Stimulated activated CD4-positive, alpha-beta T cell treated with anti-CD3 and anti-CD28 coated beads, Interleukin-4, amount 100 ng/mL, for 24 hours (primary cell): ENCODE measurements at regions not wholly inside any gene's neighbourhood (a gene's known extent, or its start where the extent isn't known, plus 50 kb on each side); places are given as distances from the start of the nearest gene placed in this dataset.

Experiments
- DNase-seq: peaks from one replicate; pipeline ENCODE4 v3.0.0-alpha.2; 2020

DNA sequence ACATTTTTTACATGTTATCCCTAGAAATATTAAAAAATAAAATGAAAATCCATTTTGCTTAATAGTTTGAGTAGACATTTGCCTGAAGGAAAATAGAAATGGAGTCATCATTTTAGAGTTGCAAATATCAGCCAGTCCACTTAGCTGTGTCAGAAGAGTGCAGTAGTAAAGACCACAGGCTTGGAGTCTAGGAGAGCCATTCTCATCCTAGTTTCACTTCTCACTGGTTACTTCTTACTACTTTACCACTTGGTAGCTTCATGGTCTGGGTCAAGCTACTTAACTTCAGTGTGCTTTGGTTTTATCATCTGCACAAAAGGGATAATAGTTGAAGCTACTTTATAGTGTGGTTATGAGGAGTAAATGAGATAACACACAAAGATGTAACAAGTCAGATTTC is 286.5 kb upstream of the NBEA start:
- DNase-seq = no peak

DNA sequence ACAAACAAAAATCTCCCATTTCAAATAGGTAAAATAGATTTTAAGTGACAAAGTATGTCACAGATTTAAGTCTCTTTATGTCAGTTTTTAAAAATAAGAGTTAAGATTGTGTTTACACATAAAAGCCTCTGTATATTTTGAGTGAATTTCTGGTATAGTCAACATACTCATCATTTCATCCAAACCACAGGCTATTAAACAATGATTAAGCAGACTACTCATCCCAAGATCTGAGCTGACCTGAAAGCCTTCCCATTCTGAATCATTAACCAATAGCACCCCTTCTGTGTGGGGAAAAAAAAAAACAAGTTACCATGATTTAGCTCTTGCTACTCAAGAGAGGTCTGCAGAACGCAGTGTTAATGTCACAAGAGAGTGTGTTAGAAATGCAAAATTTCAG is 284.4 kb upstream of the NBEA start:
- no peak for DNase-seq

DNA sequence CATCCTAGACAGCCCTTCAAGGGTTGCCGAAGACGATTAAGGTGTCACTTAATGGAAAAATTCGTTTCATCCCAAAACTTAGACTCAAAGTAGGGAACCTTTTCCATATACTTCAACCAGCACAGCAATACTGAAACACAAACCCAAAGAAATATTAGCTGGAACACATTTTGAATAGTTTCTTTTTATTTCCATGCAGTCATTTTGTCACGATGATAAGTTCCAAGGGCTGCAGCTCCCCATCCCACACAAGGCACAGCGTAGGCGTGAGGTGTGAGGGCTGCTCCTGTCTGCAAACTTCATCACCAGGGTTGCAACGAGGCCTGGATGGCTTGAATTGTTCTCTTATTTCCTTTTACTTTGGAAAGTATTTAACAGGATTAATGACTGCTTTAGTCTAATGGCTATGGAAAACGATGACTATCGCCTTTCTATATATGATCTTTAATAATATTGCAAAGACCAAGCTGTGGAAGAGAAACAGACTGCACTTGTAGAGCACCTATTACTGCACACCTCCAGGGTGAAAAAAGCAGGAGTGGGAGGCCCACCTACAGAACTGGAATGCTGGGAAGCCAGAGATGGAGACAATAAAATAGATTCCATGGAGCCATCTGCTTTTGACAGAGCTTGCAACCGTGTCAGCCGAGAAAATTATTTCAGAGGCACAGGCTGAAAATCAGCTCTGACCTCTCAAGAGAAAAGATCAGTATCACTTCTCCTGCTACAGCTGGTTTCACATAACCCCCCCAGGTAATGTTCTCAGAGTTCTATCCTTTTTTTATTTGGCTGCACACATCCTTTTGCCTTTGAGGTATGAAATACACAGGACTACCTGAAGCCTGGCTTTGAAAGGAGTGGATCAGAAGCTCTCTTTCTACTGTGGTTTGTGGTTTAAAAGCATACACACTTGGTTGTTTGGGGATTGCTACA is 274.5 kb upstream of the NBEA start:
- no peak for DNase-seq

DNA sequence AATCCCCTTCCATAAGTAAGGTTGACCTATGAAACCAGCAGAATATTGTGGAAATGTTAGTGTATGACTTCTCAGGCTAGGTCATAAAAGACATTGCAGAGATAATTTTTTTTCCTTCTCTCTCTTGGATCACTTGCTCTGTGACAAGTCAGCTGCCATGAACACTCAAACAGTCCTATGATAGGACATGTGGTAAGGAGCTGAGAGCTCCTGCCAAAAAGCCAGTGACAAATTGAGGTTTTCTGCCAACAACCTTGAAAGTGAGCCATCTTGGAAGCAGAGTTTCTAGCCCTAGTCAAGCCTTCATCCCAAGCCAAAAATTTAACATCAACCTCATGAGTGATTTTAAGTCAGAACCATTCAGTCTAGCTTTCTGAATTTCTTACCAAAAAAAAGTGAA is 270.9 kb upstream of the NBEA start:
- no peak for DNase-seq

DNA sequence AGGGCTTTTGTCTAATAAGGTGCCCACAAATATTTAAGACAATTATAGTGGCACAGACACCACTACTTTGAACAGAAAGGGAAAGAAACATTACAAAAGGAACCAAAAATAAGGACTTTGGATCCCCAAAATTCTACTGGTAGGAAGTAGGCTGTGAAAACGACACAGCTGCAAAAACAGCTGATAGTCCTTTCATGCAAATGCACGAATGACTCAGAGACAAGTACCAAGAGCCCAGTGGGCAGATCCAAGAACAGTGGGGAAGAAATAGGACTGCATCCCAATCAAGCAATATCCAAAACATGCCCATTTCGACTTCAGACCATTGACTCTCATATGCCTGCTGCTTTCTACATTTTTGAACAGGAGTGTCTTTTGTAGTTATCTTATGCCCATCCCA is 269.4 kb upstream of the NBEA start:
- DNase-seq = no peak

DNA sequence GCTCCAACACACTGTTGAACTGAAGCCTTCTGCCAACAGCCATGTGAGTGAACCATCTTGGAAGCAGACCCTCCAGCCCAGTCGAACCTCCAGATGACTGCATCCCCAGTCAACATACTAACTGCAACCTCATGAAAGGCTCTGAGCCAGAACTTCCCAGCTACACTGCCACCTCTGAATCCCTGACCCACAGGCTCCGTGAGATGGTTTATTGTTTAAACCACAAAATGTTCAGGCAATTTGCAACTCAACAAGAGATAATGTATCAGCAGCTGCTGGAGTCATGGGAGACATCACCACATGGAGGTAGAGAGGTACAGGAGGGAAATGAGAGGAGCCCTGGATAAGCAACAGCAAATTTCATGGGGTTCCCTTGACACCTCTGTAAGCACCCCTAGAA is 266.4 kb upstream of the NBEA start:
- DNase-seq = no peak

DNA sequence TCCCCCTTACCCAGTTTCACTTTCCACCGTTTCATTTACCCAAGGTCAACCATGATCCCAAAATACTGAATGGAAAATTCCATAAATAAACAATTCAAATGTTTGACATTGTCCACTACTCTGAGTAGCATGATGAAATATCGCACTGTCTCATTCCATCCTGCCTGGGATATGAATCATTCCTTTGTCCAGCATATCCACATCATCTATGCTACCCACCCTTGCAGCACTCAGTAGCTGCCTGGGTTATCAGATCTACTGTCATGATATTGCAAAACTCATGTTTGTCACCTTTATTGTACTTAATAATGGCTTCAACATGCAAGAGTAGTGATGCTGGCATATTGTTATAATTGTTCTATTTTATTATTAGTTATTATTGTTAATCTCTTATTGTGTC is 263.9 kb upstream of the NBEA start:
- no peak for DNase-seq

DNA sequence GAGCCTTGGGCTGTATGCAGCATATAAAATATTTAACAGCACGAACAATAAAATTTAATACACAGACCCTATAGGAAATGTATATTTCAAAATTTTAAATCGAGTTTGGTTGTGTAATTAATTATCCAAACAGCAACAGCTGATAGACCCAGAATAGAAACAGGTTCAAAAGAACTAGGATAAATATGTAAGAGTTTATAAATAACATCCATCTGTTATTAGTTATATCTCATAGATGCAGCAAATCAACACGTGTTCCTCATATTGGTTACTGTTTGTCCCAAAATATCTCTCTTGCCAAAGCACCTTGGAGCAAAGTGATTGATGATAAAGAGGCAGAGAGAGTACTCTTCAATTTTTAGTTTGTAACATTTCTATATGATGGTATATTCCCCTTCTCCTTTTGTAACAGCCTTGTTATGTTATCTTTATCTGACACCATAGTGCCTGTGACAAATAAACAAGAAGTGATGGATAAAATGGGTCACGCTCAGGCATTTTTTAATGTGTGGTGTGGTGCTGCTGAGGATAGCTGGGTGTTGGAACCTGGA is 260.6 kb upstream of the NBEA start:
- DNase-seq = no peak

DNA sequence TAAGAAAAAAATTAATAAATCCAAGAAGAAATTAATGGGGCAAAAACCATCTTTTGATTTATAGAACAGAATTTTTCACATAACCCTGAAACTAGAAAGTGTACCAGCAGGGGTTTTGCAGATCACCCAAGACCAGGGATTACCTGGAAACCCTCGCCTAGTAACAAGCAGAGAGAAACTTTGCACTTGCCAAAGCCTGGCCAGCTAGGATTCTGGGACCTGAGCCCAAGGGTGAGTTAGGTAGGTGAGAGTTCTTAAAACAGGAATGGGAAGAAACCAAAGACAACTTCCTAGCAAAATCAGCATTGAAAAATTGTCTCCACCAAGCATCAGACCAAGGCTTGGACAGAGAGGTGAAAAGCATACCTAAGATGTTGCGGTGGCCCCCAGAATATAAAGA is 247.0 kb upstream of the NBEA start:
- DNase-seq = no peak

DNA sequence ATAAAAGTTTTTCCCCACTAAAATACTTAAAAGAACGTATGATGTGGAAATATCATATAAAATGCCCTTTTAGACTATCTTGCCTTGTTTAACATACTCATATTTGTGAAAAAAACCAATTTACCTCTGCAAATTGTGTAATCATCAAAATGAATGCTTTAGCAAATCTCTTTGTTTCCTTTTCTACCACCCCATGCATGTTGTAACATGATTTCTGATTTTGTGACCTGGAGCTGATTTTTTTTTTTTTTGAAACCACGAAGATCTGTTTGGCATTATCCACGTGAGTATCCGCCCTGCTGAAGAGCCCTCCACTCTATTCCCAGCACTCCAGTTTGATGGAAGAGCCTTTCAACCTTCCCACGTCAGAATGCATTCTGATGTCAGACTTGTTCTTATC is 245.8 kb upstream of the NBEA start:
- no peak for DNase-seq

DNA sequence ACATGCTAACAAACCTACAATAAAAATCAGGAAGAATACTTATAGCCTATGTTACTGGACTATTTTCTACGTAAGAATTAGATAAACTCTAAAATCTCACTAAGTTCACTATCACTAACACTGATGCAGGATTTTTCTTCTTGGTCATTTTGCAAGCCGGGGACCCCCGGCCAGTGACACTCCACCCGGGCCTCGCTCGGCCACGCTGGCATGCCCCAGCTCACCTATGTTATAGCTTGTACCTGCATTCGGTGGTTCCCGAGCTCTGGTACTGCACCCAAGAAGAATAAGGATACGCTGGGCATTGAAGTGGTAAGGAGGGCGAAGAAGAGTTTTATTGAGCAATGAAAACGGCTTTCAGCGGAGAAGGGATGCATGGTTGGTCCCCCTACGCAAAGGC is 245.3 kb upstream of the NBEA start:
- DNase-seq = no peak

DNA sequence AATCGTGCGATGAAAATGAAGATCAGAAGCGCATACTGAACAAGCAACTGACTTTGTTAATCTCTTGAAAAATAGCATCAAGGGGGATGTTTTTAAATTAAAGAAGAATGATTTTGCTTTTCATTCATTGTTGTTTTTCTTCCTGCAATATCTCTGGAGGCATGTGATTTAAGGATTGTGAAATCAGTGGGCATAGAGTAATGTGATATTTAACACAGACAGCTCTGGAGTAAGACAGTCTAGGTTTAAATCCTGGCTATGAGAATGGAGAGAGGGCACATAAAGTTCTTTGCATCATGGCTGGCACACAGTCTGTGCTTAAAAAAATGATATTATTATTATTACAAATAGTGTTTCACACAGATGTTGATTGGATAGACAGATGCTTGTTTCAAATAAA is 243.1 kb upstream of the NBEA start:
- DNase-seq = no peak

DNA sequence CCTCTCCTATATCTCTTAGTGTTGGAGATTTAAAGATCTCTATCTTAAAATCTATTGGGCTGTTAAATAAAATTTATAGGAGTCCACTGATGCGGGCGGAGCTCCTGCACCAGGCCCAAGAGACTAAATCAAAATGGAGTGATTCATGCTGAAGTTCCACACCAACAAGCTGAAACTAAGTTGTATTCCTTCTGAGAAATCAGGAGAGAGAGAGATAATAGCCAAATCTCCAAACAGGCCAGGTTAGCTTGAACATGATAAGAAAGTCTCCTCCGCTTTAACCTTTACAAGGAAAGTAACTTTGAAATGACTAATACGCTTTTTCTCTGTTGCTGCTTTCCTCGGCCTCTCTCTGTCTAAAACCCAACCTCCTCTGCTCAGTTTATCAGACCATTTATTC is 241.9 kb upstream of the NBEA start:
- no peak for DNase-seq

DNA sequence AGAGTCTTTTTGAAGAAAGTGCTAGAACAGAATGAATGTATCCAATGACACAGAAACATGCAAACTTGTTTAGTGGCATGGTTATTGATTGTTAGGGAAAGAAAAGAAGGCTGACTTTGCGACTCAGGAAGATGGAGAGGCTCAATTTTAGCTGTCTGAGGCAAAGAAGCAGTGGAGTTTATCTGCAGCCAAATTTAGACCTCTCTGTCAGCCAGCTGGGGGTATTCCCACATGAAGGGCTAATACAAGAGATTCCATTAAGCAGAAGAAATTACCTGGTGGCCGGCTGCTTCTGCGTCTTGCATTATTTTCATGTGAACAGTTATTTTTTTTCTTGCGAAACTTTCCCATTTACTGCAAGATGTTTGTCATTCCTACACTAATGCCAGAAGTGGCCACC is 240.2 kb upstream of the NBEA start:
- DNase-seq = no peak

DNA sequence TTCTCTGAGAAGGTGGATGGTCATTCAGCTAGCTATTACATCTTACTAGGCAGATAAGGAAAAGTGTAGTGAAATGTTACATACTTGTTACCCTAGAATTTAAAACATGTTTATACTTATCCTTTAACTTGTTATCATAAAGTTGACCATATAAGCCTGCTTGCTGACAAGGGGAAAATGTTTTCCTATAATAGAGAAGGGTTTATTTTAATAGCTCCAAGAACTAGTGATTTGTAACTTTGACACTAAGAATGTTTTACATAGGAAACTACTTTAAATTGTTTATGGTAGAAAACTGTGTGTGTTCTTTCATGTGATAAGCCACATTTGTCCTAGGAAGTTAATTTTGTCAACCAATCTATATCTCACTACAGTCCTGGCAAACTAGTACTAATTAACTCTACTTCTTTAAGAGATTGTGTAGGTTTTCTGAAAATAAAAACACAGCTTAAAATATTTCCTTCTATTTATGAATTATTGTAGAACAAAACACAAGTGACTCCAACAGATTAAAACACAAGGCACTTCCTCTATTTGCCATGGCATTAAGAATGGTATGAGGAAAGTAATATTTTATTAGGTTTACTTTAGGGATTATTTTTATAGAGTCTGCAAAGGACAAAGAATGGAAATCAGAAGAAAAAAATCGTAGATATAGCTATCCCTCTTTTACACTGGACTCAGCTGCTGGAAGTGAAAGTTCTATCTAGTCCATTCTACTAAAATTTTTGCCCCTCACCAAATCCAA is 233.3 kb upstream of the NBEA start:
- DNase-seq = no peak

DNA sequence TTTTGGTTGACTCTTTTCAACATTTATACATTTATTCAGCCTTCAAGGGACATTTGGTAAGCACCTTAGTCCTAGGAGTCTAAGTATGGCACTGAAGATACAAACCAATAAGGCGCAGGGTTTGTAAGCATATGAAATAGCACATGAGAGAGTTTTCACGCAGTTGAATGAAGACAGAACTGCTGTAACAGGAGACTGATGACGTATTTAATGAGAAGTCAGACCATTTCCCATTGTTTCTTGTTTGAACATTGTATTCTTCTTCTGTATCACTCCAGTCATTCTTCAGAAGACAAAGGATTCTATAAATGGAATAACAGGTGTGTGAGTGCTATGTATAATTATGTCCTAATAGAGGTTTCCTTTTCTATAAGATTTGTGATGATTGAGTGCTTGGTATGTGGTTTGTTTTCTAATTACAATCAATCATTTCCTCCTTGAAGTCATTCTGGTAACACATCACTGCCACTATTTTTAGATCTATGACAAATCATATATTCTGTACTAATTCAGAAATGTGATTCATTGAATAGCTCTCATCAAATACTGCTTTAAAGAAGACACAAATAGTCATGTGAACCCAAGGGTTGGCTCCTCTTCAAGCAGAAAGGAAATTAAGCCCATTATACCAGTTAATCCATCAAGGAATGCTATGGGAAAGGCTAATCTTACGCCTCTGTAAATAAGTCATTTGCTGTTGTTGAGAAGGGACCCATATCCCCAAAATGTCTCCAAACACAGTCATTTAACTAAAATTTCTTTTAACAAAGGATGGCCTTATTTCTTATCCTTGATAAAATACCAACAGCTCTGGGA is 222.8 kb upstream of the NBEA start:
- no peak for DNase-seq

DNA sequence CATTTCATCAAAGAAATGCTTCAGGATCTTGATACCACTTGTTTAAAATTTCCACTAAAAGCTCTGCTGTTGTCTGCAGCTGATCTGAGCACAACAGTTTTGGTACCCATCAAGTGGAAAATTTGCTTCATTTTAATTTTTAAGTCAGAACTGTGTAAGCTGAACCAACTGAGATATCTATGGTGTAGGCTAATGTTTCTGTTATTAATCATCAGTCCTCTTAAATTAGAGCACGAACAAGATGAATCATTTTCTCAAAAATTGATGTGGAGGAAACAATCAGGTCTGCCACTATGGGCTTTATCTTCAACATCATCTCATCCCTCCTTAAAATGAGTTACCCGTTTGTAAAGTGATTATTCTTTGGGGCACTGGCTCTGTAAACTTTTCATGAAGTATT is 221.5 kb upstream of the NBEA start:
- no peak for DNase-seq

DNA sequence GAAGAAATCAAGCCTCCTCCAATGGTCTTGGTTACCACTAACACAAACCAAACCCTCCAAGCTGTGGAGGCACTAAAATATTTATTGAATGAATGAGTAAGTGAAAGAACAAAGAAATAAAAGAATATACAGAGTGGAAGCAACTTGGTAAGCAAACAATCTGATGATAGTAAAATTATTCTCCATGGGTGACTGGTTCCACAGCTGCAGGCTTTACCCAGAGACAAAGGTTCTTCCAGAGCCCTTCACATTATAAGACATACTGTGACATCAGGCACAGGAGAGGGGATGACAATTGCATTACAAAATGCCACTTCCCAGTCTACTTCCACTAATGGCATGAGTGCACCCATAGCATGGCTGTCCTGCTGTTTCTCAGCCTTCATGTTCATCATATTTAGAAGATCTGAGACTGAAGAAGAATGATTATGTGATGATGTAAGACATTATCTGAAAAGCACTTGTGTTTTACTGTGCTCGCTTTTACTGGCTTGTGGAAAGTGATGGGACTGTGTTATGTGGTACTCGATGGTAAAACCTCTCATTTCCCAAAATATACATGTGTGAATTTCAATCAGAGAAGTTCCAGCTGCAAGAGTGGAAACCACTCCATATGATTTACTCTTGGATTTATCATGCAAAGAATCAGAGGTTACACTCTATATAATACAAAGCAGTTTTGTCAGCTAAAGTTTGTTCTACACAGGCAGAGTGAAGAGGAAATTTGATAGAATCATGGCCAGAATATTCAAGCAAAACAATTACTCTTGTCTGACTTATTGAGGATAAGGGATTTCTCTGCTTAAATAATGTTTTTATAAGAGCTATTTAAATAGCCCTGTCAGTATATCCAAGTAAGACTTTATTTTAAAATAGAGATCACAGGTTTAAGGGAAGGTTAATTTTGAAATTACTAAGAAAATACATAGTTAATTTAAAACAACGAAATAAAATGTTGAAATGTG is 220.2 kb upstream of the NBEA start:
- DNase-seq = no peak

DNA sequence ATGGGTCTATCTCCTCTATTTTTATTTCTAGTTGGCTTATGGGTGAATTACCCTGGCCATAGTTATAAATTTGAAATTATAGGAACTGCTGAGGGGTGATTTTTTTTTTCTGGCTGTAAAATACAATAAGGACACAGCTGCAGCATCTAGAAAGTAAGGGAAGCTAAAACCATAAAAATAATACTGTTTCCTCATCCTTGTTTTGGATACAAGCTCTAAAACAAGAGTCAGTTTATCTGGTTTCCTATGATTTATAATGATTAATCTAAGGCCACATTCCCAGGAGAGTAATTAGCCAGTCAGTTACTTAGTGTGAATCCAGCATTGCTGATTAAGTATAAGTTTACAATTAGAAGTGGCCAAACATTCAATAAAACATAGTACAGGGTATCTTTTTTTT is 219.1 kb upstream of the NBEA start:
- no peak for DNase-seq

DNA sequence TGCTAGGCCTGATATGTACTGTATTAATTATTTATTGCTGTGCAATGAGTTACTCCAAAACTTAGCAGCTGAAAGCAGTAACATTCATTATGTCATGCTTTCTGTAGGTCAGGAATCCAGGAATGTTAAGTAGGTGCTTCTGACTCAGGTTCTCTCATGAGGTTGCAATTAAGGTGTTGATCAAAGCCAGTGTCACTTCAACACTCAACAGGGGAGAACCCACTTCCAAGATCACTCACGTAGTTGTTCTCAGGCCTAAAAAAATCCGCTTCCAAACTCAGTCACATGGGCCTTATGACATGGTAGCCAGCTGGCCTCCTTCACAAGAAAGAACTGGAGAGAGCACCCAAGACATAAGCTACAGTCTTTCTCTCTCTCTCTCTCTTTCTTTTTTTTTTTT is 211.1 kb upstream of the NBEA start:
- no peak for DNase-seq

DNA sequence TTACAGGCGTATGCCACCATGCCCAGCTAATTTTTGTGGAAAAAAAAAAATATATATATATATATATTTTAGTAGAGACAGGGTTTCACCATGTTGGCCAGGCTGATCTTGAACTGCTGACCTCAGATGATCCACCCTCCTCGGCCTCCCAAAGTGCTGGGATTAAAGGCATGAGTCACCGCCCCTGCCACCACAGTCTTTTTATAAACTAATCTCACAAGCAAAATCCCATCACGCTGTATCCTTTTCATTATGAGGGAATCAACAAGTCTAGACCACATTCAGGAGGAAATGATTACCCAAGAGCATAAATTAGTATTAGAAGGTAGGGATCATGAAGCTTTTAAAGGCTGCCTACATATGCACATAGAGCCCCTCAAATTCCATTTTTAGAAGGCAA is 210.6 kb upstream of the NBEA start:
- no peak for DNase-seq

DNA sequence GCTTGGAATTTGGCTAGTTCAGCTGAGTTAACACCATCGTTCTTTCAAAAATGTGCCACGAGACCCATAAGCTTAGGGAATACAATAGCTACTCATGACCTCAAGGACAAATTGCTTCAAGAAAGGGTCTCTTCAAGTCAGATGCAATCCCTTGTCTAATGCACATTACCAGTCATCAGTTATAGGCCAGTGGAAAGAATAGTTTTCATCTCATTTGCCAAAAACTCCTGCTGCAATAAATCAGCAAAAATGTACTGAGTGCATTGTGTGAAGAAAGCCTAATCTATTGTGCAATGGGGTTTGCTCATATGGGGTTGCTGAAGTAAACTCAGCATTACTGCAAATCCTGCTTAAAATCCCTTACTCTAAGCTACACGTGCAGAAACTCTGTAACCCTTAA is 208.3 kb upstream of the NBEA start:
- DNase-seq = no peak
